TTC549 (cell line): ENCODE measurements at regions not wholly inside any gene's neighbourhood (a gene's known extent, or its start where the extent isn't known, plus 50 kb on each side); places are given as distances from the start of the nearest gene placed in this dataset.
"Not testable (repeated sequence)": the region's sequence is repeated elsewhere in the genome, so short reads cannot be mapped to it uniquely, and the experiment has no call there.

ENCODE experiments used
- FAIRE-seq: peaks from 2 replicates; lab custom pipeline; 2012; peaks lifted over from hg19 to GRCh38; lab: Jason Lieb, UNC

GRCh38 chr4:66123831-66124413, 453.6 kb upstream of the EPHA5 start:
- no peak for FAIRE-seq

- FAIRE-seq: no peak
These were observed 452.9 kb upstream of the EPHA5 start for GRCh38 chr4:66123190-66123589.

GRCh38 chr4:66115231-66115630, 444.9 kb upstream of the EPHA5 start:
- FAIRE-seq: not testable (repeated sequence)

GRCh38 chr4:66108898-66109297, 438.6 kb upstream of the EPHA5 start:
- no peak for FAIRE-seq

- no peak for FAIRE-seq
These were observed 426.9 kb upstream of the EPHA5 start for GRCh38 chr4:66097218-66097617.

- no peak for FAIRE-seq
These were observed 424.8 kb upstream of the EPHA5 start for GRCh38 chr4:66095065-66095464.

GRCh38 chr4:66094070-66094469, 423.8 kb upstream of the EPHA5 start:
- no peak for FAIRE-seq

GRCh38 chr4:66091786-66092185, 421.5 kb upstream of the EPHA5 start:
- FAIRE-seq: no peak

GRCh38 chr4:66073961-66074360, 403.7 kb upstream of the EPHA5 start:
- no peak for FAIRE-seq

GRCh38 chr4:66071911-66072310, 401.6 kb upstream of the EPHA5 start:
- FAIRE-seq: no peak

GRCh38 chr4:66062921-66063320, 392.6 kb upstream of the EPHA5 start:
- FAIRE-seq: no peak

GRCh38 chr4:66062044-66062443, 391.8 kb upstream of the EPHA5 start:
- no peak for FAIRE-seq

GRCh38 chr4:66059556-66059955, 389.3 kb upstream of the EPHA5 start:
- no peak for FAIRE-seq

- no peak for FAIRE-seq
These were observed 388.8 kb upstream of the EPHA5 start for GRCh38 chr4:66059136-66059535.

- no peak for FAIRE-seq
These were observed 385.7 kb upstream of the EPHA5 start for GRCh38 chr4:66055999-66056398.

- FAIRE-seq: no peak
These were observed 382.1 kb upstream of the EPHA5 start for GRCh38 chr4:66052426-66052825.

- no peak for FAIRE-seq
These were observed 378.6 kb upstream of the EPHA5 start for GRCh38 chr4:66048861-66049260.

- no peak for FAIRE-seq
These were observed 375.6 kb upstream of the EPHA5 start for GRCh38 chr4:66045913-66046312.

GRCh38 chr4:66035701-66036100, 365.4 kb upstream of the EPHA5 start:
- FAIRE-seq: no peak

- no peak for FAIRE-seq
These were observed 364.4 kb upstream of the EPHA5 start for GRCh38 chr4:66034671-66035070.

GRCh38 chr4:66034262-66034661, 364.0 kb upstream of the EPHA5 start:
- FAIRE-seq: no peak

- FAIRE-seq: no peak
These were observed 362.3 kb upstream of the EPHA5 start for GRCh38 chr4:66032571-66032970.

- FAIRE-seq: no peak
These were observed 358.4 kb upstream of the EPHA5 start for GRCh38 chr4:66028668-66029067.

- FAIRE-seq: no peak
These were observed 352.8 kb upstream of the EPHA5 start for GRCh38 chr4:66023061-66023460.

- no peak for FAIRE-seq
These were observed 347.4 kb upstream of the EPHA5 start for GRCh38 chr4:66017671-66018070.
